ENCODE measurements at regions not wholly inside any gene's neighbourhood (a gene's known extent, or its start where the extent isn't known, plus 50 kb on each side); places are given as distances from the start of the nearest gene placed in this dataset.
"Not testable (repeated sequence)": the region's sequence is repeated elsewhere in the genome, so short reads cannot be mapped to it uniquely, and the experiment has no call there.

DNA sequence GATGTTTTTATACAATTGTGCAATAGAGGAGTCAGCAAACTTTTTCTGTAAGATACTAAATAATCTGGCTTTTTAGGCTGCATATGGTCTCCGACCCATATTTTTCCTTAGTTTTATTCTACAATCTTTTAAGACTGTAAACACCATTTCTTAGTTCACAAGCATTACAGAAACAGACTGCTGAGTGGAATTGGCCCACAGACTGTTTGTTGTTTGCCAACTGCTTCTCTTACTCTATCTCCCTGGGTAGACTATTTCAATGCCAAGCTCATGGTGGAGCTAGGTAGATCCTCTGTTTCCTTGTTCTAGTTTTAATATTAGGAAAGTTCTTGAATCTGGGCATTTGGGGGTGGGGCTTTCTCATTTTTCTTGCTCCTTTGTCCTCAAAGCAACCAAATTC, 857.6 kb downstream of the TLE1 start:
- no peak for DNase-seq (ENCODE audit: low read depth)

DNA sequence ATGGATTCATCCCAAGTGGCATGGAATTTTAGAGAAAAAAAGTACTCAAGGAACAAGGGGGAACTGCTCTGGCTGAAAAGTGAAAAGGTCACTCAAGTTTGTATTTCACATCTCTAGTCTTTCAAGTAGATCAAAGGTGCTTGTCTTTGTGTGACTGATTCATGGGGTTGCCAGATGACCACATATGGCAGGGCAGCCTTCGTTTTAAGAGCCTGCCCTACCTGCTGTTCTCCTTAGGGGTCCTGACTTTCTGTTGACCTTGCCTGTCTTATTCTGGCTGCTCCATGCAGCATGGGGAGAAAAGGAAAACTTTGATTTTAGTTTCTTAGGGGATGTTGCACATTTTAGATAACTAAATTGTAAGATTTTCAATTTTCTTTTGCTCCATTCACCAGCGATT, 877.7 kb downstream of the TLE1 start:
- DNase-seq (ENCODE audit: low read depth): no peak

DNA sequence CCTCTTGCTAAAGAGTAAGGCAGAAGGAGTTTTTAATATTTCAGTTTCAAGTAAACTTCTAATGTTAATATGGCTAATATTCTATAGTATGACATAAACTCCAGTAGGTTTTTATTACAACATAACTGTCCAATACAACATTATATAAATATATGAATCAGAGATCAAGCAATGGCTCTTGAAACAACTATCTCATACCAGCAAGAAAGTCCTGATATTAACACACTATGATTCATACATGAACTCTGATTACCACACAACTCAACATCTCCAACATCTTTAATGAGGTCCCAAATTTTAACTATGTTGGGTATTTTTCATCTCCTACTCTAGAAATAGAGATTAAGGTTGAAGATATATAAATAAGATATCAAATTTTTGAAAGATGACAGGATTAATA, 878.3 kb downstream of the TLE1 start:
- peak; percentile 36 for DNase-seq (ENCODE audit: low read depth)

DNA sequence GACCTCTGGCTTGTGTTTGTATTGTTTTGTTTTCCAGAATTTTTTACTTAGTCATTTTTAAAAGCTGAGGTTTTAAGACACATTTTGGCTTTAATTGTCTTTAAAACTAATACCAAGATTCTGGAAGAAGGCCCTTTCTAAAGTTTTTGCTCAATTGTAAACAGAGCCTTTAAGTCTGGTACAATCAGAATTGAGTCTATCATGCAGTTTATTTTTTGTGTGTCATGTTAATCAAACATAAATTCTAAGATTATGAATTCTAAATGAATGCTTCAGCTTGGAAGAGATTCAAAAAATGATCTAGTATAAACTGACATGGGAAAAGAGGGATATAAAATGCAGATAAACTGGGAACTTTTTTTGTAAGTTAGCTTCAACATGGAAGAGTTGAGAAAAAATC, 882.7 kb downstream of the TLE1 start:
- DNase-seq (ENCODE audit: low read depth): no peak

- DNase-seq (ENCODE audit: low read depth): no peak
Measured at GRCh38 chr9:80804873-80805272, 884.5 kb downstream of the TLE1 start.

GRCh38 chr9:80797831-80798688, 891.3 kb downstream of the TLE1 start:
- no peak for DNase-seq (ENCODE audit: low read depth)

GRCh38 chr9:80797101-80797829, 892.1 kb downstream of the TLE1 start:
- DNase-seq (ENCODE audit: low read depth): no peak

DNA sequence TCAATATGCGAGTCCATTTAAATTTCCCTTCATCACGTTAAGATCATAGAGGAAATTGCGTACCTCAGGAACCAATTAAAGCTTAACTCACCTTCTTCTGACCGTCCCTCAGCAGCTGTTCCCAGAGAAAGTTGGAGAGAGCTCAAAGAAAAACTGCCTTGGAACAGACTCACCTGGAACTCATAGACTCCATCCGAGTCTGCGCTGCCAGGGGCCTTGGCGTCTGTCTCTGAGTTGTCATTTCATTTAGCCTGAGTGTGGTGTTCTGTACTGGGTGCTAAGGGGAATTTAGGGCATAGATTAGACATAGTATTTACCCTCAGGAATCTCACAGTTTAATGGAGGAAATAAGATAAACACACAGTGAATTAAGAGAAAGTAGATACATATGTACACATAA, 892.7 kb downstream of the TLE1 start:
- no peak for DNase-seq (ENCODE audit: low read depth)

DNA sequence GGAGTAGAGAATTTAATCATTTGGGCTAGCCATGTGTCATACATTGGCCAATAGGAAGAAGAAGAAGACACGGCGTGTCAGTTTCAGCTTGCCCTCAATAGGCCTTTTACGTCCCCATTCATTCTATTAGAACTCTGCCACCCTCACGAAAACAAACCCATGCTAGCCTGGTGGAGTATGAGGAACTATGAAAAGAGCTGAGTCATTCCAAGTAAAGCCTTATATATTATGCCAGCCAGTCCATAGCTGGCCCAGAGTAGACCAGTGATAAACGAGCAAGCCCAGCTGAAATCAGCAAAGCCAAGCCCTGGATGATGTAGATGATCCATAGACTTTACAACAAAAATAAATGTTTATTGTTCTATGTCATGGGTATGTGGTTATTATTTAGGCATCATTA, 895.1 kb downstream of the TLE1 start:
- DNase-seq (ENCODE audit: low read depth): no peak

- no peak for DNase-seq (ENCODE audit: low read depth)
Measured at GRCh38 chr9:80793706-80794105, 895.6 kb downstream of the TLE1 start.

GRCh38 chr9:80792726-80793125, 896.6 kb downstream of the TLE1 start:
- no peak for DNase-seq (ENCODE audit: low read depth)

GRCh38 chr9:80791836-80792235, 897.5 kb downstream of the TLE1 start:
- no peak for DNase-seq (ENCODE audit: low read depth)

DNA sequence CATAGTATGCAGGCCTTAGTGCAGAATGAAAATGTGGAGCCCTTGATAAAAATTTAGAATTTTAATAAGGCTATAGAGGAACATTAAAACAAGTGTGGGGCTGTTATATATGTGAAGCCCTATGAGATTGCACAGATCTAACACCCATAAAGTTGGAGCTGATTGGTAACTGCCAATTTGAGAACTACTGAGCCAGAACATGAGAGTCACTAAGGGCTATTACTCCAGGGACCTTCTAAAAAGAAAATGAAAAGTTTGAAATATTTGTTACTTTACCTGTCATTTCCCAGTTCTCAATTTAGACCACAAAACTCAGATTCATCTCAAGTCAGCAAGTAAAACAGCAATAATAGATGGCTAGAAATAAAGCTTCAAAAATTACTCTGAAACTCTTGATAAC, 898.6 kb downstream of the TLE1 start:
- DNase-seq (ENCODE audit: low read depth): no peak

DNA sequence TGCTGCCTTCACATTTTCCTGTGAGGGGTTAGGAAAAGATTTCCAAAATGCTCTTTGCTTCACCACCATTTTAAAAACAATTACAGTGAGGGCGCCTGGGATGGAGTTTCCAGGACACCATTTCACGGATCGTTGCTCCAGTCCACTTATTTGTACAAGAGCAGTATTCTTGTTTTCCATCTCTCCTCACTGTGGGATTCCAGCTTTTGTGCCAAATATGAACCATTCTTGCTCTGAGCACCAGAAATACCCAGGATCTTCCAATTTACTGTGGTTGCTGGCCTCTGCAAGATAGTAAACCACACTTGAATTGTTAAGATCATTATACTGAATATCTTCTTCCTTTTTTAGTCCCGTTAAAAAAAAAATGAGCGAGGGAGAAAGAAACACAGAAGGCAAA, 899.5 kb downstream of the TLE1 start:
- no peak for DNase-seq (ENCODE audit: low read depth)

GRCh38 chr9:80787636-80788035, 901.7 kb downstream of the TLE1 start:
- no peak for DNase-seq (ENCODE audit: low read depth)

GRCh38 chr9:80784647-80785046, 904.7 kb downstream of the TLE1 start:
- DNase-seq (ENCODE audit: low read depth): peak; percentile 30

- no peak for DNase-seq (ENCODE audit: low read depth)
Measured at GRCh38 chr9:80775971-80776370, 913.4 kb downstream of the TLE1 start.

DNA sequence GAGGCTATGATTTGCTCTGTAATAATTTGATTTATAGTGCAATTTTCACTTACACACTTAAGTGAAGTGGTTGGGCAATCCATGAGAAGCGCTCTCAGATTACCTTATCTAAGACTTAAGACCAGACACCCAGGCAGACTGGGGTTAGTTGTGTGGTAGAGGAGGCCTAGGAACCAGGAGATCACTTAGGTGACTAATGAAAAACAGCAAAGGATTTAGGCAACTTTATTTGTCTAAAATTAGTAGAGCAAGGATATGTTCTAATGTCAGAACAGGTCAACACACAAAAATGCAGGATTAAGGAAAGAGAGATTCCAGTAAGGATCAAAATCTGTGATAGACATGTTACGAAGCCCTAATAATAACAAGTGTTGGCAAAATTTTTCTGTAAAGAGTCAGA, 913.8 kb downstream of the TLE1 start:
- DNase-seq (ENCODE audit: low read depth): no peak

GRCh38 chr9:80771555-80772347, 917.6 kb downstream of the TLE1 start:
- no peak for DNase-seq (ENCODE audit: low read depth)

GRCh38 chr9:80763536-80763935, 925.8 kb downstream of the TLE1 start:
- no peak for DNase-seq (ENCODE audit: low read depth)

GRCh38 chr9:80755586-80755985, 933.8 kb downstream of the TLE1 start:
- no peak for DNase-seq (ENCODE audit: low read depth)

- DNase-seq (ENCODE audit: low read depth): not testable (repeated sequence)
Measured at GRCh38 chr9:80747056-80747455, 942.3 kb downstream of the TLE1 start.

DNA sequence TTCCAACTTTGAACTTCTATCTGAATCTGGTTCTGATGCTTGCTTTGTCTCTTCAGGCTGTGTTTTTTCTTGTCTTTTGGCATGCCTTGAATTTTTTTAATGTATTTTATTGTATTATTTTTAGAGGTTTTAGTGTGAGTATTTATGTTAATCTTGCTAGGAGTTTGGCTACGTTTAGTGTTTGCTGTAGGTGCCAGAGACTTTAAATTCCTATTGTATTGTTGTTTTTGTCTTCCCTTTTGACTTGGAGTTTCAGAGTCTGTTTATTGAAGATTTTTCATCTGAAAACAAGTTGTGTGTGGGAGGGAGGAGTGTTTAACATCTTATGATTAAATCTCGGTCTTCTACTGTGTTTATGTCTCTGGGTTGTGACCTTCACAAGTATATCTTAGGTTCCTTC, 956.8 kb downstream of the TLE1 start:
- DNase-seq (ENCODE audit: low read depth): no peak
